Small intestine (tissue), 7 donors: ENCODE measurements at regions not wholly inside any gene's neighbourhood (a gene's known extent, or its start where the extent isn't known, plus 50 kb on each side); places are given as distances from the start of the nearest gene placed in this dataset.
A peak's percentile ranks its signal among the peaks of the same experiment; 100 is the strongest.

Experiments
- DNase-seq, 2 donors: peaks; one replicate each; pipeline versions ENCODE4 v3.0.0 to v3.0.0-alpha.2; 2013
- FAIRE-seq: peaks from 2 replicates; lab custom pipeline; 2012; peaks lifted over from hg19 to GRCh38; lab: Jason Lieb, UNC
- H3K27ac ChIP-seq, 3 donors: one replicate each; pipeline ENCODE4 v1.5.1; 2013; ENCODE audit warnings: low read length in 2 of 3, mild to moderate bottlenecking in 2 of 3, control low read depth in 1 of 3, inconsistent platforms in 1 of 3, low read depth in 1 of 3, moderate library complexity in 1 of 3
- H3K27me3 ChIP-seq, 3 donors: one replicate each; pipeline ENCODE4 v1.6.1; 2013; ENCODE audit warnings: low read length in 3 of 3, inconsistent platforms in 1 of 3; ENCODE audit not compliant: control insufficient read depth in 3 of 3, insufficient read depth in 3 of 3
- H3K36me3 ChIP-seq, 3 donors: one replicate each; pipeline ENCODE4 v1.6.1; 2013; ENCODE audit warnings: low read length in 3 of 3, inconsistent platforms in 1 of 3, low read depth in 1 of 3, mild to moderate bottlenecking in 1 of 3, moderate library complexity in 1 of 3; ENCODE audit not compliant: control insufficient read depth in 3 of 3, insufficient read depth in 2 of 3
- H3K4me1 ChIP-seq, 3 donors: one replicate each; pipeline ENCODE4 v1.6.1; 2013; ENCODE audit warnings: low read length in 2 of 3, inconsistent platforms in 1 of 3, low read depth in 1 of 3, mild to moderate bottlenecking in 1 of 3, moderate library complexity in 1 of 3; ENCODE audit not compliant: control insufficient read depth in 3 of 3, insufficient read depth in 2 of 3
- H3K4me3 ChIP-seq, 3 donors: one replicate each; pipeline ENCODE4 v1.5.1; 2013; ENCODE audit warnings: low read length in 3 of 3, control low read depth in 1 of 3, inconsistent platforms in 1 of 3, low read depth in 1 of 3, mild to moderate bottlenecking in 1 of 3, moderate library complexity in 1 of 3
- H3K9me3 ChIP-seq, 2 donors: one replicate each; pipeline ENCODE4 v1.6.1; 2013; ENCODE audit warnings: low read depth in 1 of 2, low read length in 1 of 2; ENCODE audit not compliant: control insufficient read depth in 2 of 2, insufficient read depth in 1 of 2
- WGBS, 3 donors: extraction: QIAGEN DNeasy Blood & Tissue Kit; methylation state at CpG; one replicate each; pipeline ENCODE4 v1.1.7; 2013; 5-methylcytosine and 5-hydroxymethylcytosine counted together
- donor health status: healthy with polysubstance abuse.
- donor health status: control.
- donor health status: control.
- donor health status: Bipolar disorder and iron deficiency.
- donor health status: healthy.

DNA sequence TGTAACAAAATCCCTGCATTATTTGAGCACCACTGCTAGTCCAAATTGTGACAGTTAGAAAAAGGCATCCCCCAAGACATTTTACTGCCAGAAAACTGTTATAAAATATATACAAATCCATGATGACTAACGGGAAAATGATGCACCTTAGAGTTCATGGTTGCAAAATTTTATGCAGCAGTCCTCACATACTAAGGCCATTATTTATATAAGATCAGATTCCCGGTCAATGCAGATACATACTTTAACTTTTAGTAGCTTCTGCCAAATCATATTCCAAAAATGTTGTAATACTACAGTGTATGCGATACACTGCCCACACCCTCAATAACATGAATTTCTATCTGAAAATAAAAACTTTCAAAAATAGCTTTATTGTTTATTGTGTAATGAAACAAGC is 239.9 kb upstream of the ZNF32 start:
- Histone ChIP-seq H3K9me3 (no peaks in the 10 kb centered on the region), H3K27me3 (no peaks in the 10 kb centered on the region), H3K27ac (no peak overlapping the region), H3K36me3 (no peaks in the 10 kb centered on the region), H3K4me3 (no peak overlapping the region), H3K4me1 (no peaks in the 10 kb centered on the region)
- 63 to 75% (median 74%) methylated on average over 3 of the region's 3 CpGs for WGBS, 3 donors
- FAIRE-seq (no peak), DNase-seq (no peak)

- no peaks in the 10 kb centered on the region for H3K27me3 ChIP-seq
- no peaks in the 10 kb centered on the region for H3K4me1 ChIP-seq
- WGBS, 3 donors = 50 to 74% (median 61%) methylated on average over 2 of the region's 2 CpGs
- no peak overlapping the region for H3K4me3 ChIP-seq
- no peaks in the 10 kb centered on the region for H3K9me3 ChIP-seq
- FAIRE-seq (no peak), DNase-seq (peak in 1 of 2 donors; percentile 19)
- no peak overlapping the region for H3K27ac ChIP-seq
- no peaks in the 10 kb centered on the region for H3K36me3 ChIP-seq
Measured at GRCh38 chr10:43885842-43886241, 237.2 kb upstream of the ZNF32 start.

GRCh38 chr10:43885252-43885651 is 236.6 kb upstream of the ZNF32 start:
- Histone ChIP-seq H3K4me1 (no peaks in the 10 kb centered on the region), H3K4me3 (no peak overlapping the region), H3K27me3 (no peaks in the 10 kb centered on the region), H3K27ac (no peak overlapping the region), H3K9me3 (no peaks in the 10 kb centered on the region), H3K36me3 (no peaks in the 10 kb centered on the region)
- DNase-seq (no peak), FAIRE-seq (no peak)
- 87 to 92% (median 89%) methylated on average over 4 to 5 of the region's 5 CpGs for WGBS, 3 donors

DNA sequence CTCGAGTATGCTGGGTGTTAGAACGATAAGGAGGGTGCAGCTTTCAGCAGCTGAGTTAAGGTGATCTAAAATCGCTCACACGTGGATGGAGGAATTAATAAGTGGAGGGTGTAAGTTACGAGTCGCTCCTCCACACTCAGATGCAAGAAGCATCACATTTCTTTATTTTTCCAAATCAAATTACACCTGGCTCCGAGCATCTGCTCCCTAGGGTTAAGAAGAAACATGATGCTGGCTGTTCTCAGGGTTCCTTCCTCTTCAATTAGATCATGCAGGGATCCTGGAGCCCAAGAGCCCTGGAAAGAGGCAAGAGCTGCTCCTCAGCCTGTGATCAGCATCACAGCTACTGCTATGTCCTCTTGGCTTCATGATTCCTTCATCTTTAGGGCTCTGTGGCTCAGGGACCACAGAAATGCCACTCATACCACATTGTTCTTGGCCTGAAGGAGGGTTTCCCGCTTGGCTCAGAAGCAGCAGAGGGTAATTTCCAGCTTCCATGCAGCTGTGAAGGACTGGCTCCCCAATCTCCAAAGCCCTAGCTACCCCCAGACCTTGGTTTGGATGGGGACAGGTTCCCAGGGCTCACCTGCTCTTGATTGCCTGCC is 235.9 kb upstream of the ZNF32 start:
- FAIRE-seq = no peak
- no peaks in the 10 kb centered on the region for H3K27me3 ChIP-seq
- no peaks in the 10 kb centered on the region for H3K36me3 ChIP-seq
- no peak overlapping the region for H3K27ac ChIP-seq
- no peak for DNase-seq
- H3K4me1 ChIP-seq = no peaks in the 10 kb centered on the region
- H3K9me3 ChIP-seq = no peaks in the 10 kb centered on the region
- H3K4me3 ChIP-seq = no peak overlapping the region
- WGBS, 3 donors = 79 to 85% (median 82%) methylated on average over 8 of the region's 8 CpGs

DNA sequence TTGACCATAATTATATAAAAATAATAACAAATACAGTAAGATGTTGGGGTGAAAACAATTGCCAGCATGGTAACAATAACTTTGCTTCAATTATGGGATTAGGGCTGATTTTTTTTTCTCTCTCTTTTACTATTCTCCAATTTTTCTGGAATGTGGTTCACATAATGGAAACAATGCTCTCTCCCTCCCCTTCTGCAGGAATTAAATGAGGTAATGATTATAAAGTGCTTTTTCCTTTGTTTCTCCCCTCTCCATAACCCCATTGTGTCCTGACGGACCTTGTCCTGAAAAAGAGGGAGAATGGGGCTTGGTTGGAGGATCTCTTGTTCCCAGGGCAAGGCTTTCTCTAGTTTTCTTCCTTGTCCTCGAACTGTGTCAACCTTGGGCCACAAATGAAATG is 234.0 kb upstream of the ZNF32 start:
- FAIRE-seq (no peak), DNase-seq (no peak)
- 42 to 65% (median 63%) methylated on average over 2 of the region's 2 CpGs for WGBS, 3 donors
- H3K9me3 ChIP-seq = no peaks in the 10 kb centered on the region
- H3K27me3 ChIP-seq = no peaks in the 10 kb centered on the region
- H3K27ac ChIP-seq = no peak overlapping the region
- H3K4me1 ChIP-seq = no peaks in the 10 kb centered on the region
- no peak overlapping the region for H3K4me3 ChIP-seq
- H3K36me3 ChIP-seq = no peaks in the 10 kb centered on the region

DNA sequence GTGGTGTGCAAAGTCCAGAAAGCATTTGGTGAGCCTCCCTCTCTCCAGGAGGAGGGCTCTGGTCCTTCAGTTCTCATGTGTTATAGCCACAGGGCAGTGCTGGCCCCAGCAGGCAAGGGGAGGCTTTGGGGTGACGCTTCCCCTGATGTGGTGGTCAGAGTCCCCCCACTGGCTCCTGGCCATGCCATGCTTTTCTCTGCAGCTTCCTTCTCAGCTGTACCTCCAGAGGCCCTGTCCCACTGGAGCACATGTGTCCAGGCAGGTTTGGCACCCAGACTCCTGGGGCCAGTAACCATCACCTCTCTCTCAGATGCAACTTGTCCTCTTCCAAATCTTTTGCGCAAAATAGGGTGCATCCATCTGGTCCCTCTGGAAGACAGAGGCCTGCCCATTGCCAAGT is 233.0 kb upstream of the ZNF32 start:
- no peak for FAIRE-seq
- WGBS, 3 donors = 87 to 92% (median 91%) methylated on average over 2 of the region's 2 CpGs

DNA sequence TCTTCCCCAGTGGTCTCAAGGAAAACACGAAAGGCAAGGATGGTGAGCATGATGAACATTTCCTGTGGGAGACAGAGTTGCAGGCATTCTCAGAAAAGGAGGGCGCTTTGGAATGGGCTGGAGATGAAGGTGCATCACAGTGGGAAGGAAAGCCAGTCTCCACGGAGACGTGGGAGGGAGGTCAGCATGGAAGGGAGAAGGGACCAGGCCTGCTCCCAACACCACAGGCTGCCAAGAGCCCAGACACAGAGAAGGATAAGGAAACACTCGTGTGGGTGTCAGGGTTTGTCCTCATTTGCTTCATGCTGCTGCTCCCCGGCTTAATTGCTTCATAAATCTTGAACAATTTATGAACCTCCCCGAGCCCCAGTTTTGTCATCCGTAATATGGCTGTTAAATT is 231.5 kb upstream of the ZNF32 start:
- no peaks in the 10 kb centered on the region for H3K27me3 ChIP-seq
- no peaks in the 10 kb centered on the region for H3K4me1 ChIP-seq
- H3K36me3 ChIP-seq = no peaks in the 10 kb centered on the region
- no peak for DNase-seq
- no peak overlapping the region for H3K27ac ChIP-seq
- no peak for FAIRE-seq
- no peak overlapping the region for H3K4me3 ChIP-seq
- WGBS, 3 donors = 60 to 77% (median 72%) methylated on average over 7 to 8 of the region's 8 CpGs
- no peaks in the 10 kb centered on the region for H3K9me3 ChIP-seq

More for the DNA sequence above, 233.0 kb upstream of the ZNF32 start:
- Histone ChIP-seq H3K9me3 (no peaks in the 10 kb centered on the region), H3K36me3 (no peaks in the 10 kb centered on the region), H3K4me3 (no peak overlapping the region), H3K27me3 (no peaks in the 10 kb centered on the region), H3K27ac (no peak overlapping the region), H3K4me1 (no peaks in the 10 kb centered on the region)
- DNase-seq = no peak

GRCh38 chr10:43879742-43880141 is 231.1 kb upstream of the ZNF32 start:
- FAIRE-seq (no peak), DNase-seq (no peak)
- Histone ChIP-seq H3K27me3 (no peaks in the 10 kb centered on the region), H3K4me3 (no peak overlapping the region), H3K9me3 (no peaks in the 10 kb centered on the region), H3K36me3 (no peaks in the 10 kb centered on the region), H3K4me1 (no peaks in the 10 kb centered on the region), H3K27ac (no peak overlapping the region)
- WGBS, 3 donors = 78 to 86% (median 84%) methylated on average over 12 of the region's 12 CpGs

- Histone ChIP-seq H3K4me1 (no peaks in the 10 kb centered on the region), H3K9me3 (no peaks in the 10 kb centered on the region), H3K36me3 (no peaks in the 10 kb centered on the region), H3K27me3 (no peaks in the 10 kb centered on the region), H3K27ac (peak overlapping the region in 1 of 3 donors; percentile 36), H3K4me3 (no peak overlapping the region)
- FAIRE-seq (no peak), DNase-seq (no peak)
- 89 to 94% (median 93%) methylated on average over 7 of the region's 7 CpGs for WGBS, 3 donors
Measured at GRCh38 chr10:43879162-43879561, 230.5 kb upstream of the ZNF32 start.
